Astrocyte of the cerebellum (primary cell): ENCODE measurements at regions not wholly inside any gene's neighbourhood (a gene's known extent, or its start where the extent isn't known, plus 50 kb on each side); places are given as distances from the start of the nearest gene placed in this dataset.

ENCODE experiments used
- DNase-seq: peaks from one replicate; pipeline ENCODE4 v3.0.0-alpha.2; 2011; ENCODE audit warnings: low read depth
- H3K4me3 ChIP-seq: 2 replicates; pipeline ENCODE4 v1.5.1; 2011; ENCODE audit warnings: mild to moderate bottlenecking, low read depth, low read length, moderate library complexity
- in situ Hi-C: cut with HindIII; loops from 2 replicates; pipeline ENCODE4 v1.10.0; 2017; ENCODE audit warnings: low sequenced_read_pairs
- TF ChIP-seq, protein P1 (sequence below): IDR thresholded peaks from 2 replicates; pipeline ENCODE4 v1.5.1; 2012; ENCODE audit warnings: low read length, low read depth, moderate library complexity, mild to moderate bottlenecking; ENCODE audit errors: missing control alignments

GRCh38 chr2:40507432-40507831, 55.5 kb upstream of the SLC8A1 start:
- H3K4me3 ChIP-seq = no peak overlapping the region
- DNase-seq = no peak
- in situ Hi-C loops = no loop called here
- TF ChIP-seq, protein P1, sequence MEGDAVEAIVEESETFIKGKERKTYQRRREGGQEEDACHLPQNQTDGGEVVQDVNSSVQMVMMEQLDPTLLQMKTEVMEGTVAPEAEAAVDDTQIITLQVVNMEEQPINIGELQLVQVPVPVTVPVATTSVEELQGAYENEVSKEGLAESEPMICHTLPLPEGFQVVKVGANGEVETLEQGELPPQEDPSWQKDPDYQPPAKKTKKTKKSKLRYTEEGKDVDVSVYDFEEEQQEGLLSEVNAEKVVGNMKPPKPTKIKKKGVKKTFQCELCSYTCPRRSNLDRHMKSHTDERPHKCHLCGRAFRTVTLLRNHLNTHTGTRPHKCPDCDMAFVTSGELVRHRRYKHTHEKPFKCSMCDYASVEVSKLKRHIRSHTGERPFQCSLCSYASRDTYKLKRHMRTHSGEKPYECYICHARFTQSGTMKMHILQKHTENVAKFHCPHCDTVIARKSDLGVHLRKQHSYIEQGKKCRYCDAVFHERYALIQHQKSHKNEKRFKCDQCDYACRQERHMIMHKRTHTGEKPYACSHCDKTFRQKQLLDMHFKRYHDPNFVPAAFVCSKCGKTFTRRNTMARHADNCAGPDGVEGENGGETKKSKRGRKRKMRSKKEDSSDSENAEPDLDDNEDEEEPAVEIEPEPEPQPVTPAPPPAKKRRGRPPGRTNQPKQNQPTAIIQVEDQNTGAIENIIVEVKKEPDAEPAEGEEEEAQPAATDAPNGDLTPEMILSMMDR = no peak

DNA sequence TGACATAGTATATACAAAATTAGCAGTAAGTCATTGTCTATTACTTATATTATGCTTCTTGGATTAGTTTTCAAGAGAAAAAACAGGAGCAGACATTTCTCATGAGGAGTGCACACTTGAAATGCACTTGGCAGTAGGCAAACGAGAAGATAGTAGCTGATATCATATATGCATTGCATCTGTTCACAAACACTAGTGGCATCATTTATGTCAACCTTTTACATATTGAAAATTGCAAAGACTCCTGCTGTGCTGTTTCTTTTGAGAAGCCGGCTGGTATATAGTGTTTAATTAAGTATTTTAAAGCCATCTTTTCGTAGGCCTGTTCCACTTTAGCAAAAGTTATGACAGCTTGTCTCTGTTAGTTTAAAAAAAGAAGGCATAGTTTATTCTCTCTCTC, 58.4 kb upstream of the SLC8A1 start:
- in situ Hi-C loops = no loop called here
- DNase-seq = no peak
- no peak overlapping the region for H3K4me3 ChIP-seq
- TF ChIP-seq, protein P1 = no peak

DNA sequence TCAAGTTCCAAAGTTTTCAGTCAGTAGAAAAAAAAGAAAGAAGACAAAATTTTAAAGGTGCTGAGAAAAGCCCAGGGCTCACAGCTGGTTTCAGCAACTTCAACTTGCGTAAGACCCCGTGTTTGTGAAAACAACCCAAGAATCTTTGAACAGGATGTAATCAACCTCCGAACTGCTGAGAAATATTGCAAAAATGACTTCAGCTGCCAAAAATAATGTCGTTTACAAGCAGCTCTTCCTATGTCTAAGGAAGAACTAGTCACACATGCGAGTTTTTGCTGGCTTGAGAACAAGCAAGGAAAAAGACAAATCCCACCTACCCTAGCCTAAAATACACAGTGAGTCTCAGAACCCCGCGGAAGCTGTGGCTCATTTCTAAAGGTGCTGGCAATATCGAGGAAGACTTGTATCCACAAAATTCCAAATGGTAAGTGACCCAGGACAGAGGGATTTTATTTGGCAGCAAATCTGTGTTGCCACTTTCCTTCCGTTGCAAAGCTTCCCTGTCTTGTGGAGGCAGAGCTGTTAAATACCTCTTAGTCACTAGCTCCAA, 59.8 kb upstream of the SLC8A1 start:
- in situ Hi-C loops = no loop called here
- TF ChIP-seq, protein P1 = no peak
- no peak overlapping the region for H3K4me3 ChIP-seq
- DNase-seq = peak; percentile 50

GRCh38 chr2:40512256-40512655, 60.4 kb upstream of the SLC8A1 start:
- in situ Hi-C loops = no loop called here
- no peak overlapping the region for H3K4me3 ChIP-seq
- TF ChIP-seq, protein P1 = no peak
- DNase-seq = no peak

GRCh38 chr2:40513201-40513600, 61.3 kb upstream of the SLC8A1 start:
- in situ Hi-C loops = no loop called here
- DNase-seq = no peak
- H3K4me3 ChIP-seq = no peak overlapping the region
- TF ChIP-seq, protein P1 = no peak

- DNase-seq = no peak
- in situ Hi-C loops = no loop called here
Observed at GRCh38 chr2:40516604-40517003, 64.7 kb upstream of the SLC8A1 start.

More at GRCh38 chr2:40516604-40517003, 64.7 kb upstream of the SLC8A1 start:
- no peak overlapping the region for H3K4me3 ChIP-seq
- TF ChIP-seq, protein P1 = no peak
